ENCODE measurements at regions not wholly inside any gene's neighbourhood (a gene's known extent, or its start where the extent isn't known, plus 50 kb on each side); places are given as distances from the start of the nearest gene placed in this dataset.

- no peak for TF ChIP-seq POLR2A (IDR thresholded peaks at IDR 0.05; ENCODE audit: control extremely low read depth in 1 of 2, low read depth in 2 of 2, low read length in 2 of 2)
- no peak for TF ChIP-seq MAFK (IDR thresholded peaks at IDR 0.05; ENCODE audit: low read depth, low read length)
- no peak for TF ChIP-seq TEAD4 (IDR thresholded peaks at IDR 0.05; ENCODE audit: low read depth, low read length)
- no peak for TF ChIP-seq EP300 (IDR thresholded peaks at IDR 0.05; ENCODE audit: borderline replicate concordance in 1 of 2, low read depth in 2 of 2, low read length in 2 of 2)
- no peak for TF ChIP-seq YY1 (IDR thresholded peaks at IDR 0.05; ENCODE audit: low read depth, low read length)
- no peak for TF ChIP-seq EGR1 (IDR thresholded peaks at IDR 0.05; ENCODE audit: borderline replicate concordance, low read depth, low read length)
- no peak for TF ChIP-seq BACH1 (IDR thresholded peaks at IDR 0.05; ENCODE audit: low read length)
- TF ChIP-seq, protein P1, sequence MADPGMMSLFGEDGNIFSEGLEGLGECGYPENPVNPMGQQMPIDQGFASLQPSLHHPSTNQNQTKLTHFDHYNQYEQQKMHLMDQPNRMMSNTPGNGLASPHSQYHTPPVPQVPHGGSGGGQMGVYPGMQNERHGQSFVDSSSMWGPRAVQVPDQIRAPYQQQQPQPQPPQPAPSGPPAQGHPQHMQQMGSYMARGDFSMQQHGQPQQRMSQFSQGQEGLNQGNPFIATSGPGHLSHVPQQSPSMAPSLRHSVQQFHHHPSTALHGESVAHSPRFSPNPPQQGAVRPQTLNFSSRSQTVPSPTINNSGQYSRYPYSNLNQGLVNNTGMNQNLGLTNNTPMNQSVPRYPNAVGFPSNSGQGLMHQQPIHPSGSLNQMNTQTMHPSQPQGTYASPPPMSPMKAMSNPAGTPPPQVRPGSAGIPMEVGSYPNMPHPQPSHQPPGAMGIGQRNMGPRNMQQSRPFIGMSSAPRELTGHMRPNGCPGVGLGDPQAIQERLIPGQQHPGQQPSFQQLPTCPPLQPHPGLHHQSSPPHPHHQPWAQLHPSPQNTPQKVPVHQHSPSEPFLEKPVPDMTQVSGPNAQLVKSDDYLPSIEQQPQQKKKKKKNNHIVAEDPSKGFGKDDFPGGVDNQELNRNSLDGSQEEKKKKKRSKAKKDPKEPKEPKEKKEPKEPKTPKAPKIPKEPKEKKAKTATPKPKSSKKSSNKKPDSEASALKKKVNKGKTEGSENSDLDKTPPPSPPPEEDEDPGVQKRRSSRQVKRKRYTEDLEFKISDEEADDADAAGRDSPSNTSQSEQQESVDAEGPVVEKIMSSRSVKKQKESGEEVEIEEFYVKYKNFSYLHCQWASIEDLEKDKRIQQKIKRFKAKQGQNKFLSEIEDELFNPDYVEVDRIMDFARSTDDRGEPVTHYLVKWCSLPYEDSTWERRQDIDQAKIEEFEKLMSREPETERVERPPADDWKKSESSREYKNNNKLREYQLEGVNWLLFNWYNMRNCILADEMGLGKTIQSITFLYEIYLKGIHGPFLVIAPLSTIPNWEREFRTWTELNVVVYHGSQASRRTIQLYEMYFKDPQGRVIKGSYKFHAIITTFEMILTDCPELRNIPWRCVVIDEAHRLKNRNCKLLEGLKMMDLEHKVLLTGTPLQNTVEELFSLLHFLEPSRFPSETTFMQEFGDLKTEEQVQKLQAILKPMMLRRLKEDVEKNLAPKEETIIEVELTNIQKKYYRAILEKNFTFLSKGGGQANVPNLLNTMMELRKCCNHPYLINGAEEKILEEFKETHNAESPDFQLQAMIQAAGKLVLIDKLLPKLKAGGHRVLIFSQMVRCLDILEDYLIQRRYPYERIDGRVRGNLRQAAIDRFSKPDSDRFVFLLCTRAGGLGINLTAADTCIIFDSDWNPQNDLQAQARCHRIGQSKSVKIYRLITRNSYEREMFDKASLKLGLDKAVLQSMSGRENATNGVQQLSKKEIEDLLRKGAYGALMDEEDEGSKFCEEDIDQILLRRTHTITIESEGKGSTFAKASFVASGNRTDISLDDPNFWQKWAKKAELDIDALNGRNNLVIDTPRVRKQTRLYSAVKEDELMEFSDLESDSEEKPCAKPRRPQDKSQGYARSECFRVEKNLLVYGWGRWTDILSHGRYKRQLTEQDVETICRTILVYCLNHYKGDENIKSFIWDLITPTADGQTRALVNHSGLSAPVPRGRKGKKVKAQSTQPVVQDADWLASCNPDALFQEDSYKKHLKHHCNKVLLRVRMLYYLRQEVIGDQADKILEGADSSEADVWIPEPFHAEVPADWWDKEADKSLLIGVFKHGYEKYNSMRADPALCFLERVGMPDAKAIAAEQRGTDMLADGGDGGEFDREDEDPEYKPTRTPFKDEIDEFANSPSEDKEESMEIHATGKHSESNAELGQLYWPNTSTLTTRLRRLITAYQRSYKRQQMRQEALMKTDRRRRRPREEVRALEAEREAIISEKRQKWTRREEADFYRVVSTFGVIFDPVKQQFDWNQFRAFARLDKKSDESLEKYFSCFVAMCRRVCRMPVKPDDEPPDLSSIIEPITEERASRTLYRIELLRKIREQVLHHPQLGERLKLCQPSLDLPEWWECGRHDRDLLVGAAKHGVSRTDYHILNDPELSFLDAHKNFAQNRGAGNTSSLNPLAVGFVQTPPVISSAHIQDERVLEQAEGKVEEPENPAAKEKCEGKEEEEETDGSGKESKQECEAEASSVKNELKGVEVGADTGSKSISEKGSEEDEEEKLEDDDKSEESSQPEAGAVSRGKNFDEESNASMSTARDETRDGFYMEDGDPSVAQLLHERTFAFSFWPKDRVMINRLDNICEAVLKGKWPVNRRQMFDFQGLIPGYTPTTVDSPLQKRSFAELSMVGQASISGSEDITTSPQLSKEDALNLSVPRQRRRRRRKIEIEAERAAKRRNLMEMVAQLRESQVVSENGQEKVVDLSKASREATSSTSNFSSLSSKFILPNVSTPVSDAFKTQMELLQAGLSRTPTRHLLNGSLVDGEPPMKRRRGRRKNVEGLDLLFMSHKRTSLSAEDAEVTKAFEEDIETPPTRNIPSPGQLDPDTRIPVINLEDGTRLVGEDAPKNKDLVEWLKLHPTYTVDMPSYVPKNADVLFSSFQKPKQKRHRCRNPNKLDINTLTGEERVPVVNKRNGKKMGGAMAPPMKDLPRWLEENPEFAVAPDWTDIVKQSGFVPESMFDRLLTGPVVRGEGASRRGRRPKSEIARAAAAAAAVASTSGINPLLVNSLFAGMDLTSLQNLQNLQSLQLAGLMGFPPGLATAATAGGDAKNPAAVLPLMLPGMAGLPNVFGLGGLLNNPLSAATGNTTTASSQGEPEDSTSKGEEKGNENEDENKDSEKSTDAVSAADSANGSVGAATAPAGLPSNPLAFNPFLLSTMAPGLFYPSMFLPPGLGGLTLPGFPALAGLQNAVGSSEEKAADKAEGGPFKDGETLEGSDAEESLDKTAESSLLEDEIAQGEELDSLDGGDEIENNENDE (IDR thresholded peaks at IDR 0.05; ENCODE audit: insufficient replicate concordance, low read length): no peak
- TF ChIP-seq CTCF (IDR thresholded peaks at IDR 0.05; ENCODE audit: control extremely low read depth in 1 of 3, insufficient read depth in 1 of 3, low read depth in 1 of 3, low read length in 3 of 3): no peak
- no peak for TF ChIP-seq SP1 (IDR thresholded peaks at IDR 0.05; ENCODE audit: low read depth, low read length)
- TF ChIP-seq CBX5 (IDR thresholded peaks at IDR 0.05; ENCODE audit: low read depth, low read length): no peak
Measured at GRCh38 chr1:56019922-56020321, 559.4 kb downstream of the PLPP3 start.
